SHP77 (cell line): ENCODE measurements at regions not wholly inside any gene's neighbourhood (a gene's known extent, or its start where the extent isn't known, plus 50 kb on each side); places are given as distances from the start of the nearest gene placed in this dataset.

Experiments used
- DNase-seq, 2 experiments: peaks; one replicate each; lab custom pipeline; 2025; lab: John Stamatoyannopoulos, UW

GRCh38 chr13:74966814-74967424, 515.0 kb downstream of the TBC1D4 start:
- DNase-seq, result no peak

DNA sequence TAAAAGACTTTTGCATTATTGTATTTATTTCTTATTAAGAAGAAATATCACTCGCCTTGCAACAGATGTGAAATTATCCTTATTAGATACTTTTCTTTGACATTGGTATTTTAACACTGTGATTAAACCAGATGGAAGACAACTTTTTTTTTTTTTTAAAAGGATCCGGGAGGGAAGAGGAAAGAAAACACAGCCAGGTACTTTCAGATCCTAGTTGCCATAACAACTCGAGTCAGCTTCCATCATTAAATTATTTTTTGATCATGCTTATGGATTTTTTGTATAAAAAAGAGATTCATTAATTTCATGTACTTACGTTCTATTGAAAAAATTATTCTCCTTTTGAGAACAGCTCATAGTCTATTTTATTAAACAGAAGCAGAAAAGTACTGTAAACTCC, 515.7 kb downstream of the TBC1D4 start:
- no peak for DNase-seq

DNA sequence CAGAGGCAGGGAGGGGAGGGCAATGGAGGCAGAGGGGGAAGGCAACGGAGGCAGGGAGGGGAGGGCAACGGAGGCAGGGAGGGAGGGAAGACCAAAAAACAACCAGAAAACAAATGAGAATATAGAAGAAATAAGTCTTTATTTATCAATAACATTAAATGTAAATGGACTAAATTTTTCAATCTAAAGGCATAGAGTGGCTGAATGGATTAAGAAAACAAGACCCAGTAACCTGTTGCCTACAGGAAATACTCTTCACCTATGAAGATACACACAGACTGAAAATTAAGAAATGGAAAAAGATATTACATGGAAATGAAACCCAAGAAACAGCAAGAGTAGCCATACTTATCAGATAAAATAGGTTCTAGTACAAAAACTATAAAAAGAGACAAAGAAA, 536.3 kb downstream of the TBC1D4 start:
- no peak for DNase-seq

- no peak for DNase-seq
Measured at GRCh38 chr13:74931698-74932433, 550.1 kb downstream of the TBC1D4 start.

DNA sequence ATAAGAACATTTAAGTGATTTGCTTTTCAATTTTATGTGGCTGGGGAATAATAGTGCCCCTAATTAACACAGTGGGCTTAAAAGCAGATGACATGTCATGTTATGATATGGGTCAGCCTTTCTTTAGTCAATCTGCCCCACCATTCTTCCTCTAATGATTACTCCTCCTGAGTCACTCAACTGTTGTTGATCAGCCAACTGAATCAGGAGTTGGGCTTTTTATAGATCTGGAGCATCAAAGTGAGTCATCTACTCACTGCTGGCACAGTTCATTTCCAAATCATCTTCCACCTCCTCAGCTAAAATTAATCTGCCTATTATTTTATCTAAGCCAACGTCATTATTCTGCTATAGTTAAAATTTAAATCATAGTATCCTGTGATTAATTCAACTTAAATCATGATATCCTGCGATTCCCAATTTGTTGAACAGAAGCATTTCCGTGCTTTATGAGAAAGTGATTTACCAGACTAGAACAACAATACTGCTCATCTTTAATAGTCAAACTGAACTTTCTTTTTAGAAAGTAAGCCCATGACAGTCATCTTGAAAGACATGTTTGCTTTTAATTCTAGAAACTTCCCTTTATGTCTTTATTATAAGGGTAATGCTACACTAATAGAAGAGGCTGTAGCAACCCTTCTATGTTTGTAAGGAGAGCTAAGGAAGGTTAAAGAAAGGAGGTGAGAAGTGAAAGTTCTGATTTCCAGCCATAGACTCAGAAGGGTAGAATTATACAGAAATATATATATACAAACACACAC, 551.4 kb downstream of the TBC1D4 start:
- DNase-seq, result no peak

DNA sequence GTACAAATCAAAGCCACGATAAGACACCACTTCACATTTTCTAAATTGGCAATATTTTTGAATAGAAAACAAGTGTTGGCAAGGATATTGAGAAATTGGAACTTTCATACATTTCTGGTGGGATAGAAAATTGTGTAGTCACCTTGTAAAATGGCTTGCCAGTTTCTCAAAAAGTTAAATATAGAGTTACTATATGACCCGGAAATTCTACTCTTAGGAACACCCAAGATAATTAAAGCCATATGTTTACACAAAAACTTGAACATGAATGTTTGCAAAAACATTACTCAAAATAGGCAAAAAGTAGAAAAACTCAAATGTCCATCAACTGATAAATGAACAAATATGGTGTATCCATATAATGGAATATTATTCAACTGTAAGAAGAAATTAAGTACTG, 552.5 kb downstream of the TBC1D4 start:
- DNase-seq, result no peak

GRCh38 chr13:74927823-74928222, 554.1 kb downstream of the TBC1D4 start:
- DNase-seq, result no peak

- DNase-seq, result no peak
Measured at GRCh38 chr13:74922963-74923362, 559.0 kb downstream of the TBC1D4 start.

GRCh38 chr13:74921326-74921725, 560.6 kb downstream of the TBC1D4 start:
- DNase-seq, result no peak

DNA sequence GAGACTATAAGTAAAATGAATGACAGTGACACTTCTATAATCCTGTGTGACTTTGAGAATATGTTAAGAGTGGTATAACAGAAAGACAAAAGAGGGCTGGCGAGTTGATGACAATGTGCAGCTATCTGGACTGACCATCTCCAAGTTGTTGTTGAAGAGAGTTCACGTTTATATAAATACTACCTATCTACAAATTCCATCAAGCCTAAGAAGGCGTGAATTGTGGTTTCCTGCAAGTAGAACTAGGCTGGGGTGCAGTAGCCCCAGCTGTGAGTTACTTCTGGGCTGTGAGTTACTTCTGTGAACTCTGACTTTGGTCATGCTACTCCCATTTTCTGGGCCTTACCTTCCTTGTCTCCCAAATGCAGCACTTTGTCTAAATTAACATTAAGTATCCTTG, 561.0 kb downstream of the TBC1D4 start:
- DNase-seq, result no peak

GRCh38 chr13:74920361-74920760, 561.6 kb downstream of the TBC1D4 start:
- DNase-seq, result no peak

GRCh38 chr13:74919914-74920313, 562.1 kb downstream of the TBC1D4 start:
- DNase-seq, result peak; percentile 50 to 63

GRCh38 chr13:74912898-74913297, 569.1 kb downstream of the TBC1D4 start:
- DNase-seq, result no peak

- DNase-seq, result no peak
Measured at GRCh38 chr13:74910415-74910814, 571.6 kb downstream of the TBC1D4 start.

GRCh38 chr13:74907788-74908187, 574.2 kb downstream of the TBC1D4 start:
- no peak for DNase-seq

DNA sequence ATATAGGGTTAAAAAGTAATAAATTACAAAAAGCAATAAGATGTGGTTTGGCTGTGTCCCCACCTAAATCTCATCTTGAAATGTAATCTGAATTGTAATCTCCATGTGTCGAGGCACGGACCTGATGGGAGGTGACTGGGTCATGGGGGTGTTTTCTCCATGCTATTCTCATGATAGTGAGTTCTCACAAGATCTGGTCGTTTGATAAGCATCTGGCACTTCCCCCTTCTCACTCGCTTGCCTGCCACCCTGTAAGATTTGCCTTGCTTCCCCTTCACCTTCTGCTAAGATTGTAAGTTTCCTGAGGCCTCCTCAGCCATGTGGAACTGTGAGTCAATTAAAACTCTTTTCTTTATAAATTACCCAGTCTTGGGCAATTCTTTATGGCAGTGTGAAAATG, 577.4 kb downstream of the TBC1D4 start:
- DNase-seq, result no peak

DNA sequence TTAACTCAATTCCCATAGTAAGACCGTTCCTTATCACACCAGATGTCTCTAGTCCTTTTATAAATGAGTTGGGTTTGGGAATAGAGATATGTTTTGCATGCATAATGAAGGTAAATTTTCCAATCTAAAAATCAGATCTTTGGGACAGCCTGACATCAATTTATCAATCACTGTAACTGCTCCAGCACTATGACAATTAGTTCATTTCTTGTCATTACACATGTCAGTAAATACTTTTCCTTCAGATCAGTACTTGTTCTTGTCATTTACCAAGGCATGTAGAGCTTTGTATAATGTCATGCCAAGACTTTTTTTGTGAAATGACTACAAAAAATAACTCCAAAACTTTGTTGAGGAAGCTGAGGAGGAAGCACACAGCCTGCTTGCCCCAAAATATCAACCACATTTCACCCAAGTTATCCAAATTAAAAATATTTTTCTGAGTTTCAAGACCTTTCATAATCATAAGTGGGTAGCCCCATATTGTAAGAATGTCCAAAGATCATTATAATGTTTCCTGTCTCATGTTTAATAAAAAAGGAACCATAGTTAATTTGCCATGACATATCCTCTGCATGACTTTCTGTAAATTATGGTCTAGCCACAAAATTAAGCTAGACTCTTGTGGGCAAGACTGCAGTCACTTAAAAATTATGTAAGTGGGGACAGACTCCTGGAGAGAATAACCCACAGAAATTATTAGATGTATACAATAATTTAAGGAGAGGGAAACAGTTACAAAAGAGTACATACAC, 586.8 kb downstream of the TBC1D4 start:
- no peak for DNase-seq

GRCh38 chr13:74892096-74892495, 589.9 kb downstream of the TBC1D4 start:
- no peak for DNase-seq

DNA sequence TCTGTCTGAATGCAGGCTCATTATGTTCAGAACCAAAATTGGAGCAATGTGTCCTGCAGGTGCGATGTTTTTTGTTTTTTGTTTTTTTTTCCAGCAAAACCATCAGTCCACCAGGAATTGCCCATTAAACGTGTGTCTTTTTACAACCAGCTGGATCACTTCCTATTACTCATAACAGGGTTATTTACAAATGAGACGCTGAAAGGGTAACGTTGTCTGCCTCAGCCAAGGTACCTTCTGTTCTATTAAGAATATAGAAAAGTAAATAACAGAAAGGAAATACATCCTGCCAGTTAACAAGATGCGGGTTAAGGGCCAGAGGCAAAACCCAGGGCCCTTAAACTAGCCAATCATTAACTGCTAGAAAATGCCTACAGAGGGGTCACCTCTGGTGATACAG, 590.4 kb downstream of the TBC1D4 start:
- DNase-seq, result peak in 1 of 2 experiments; percentile 18

DNA sequence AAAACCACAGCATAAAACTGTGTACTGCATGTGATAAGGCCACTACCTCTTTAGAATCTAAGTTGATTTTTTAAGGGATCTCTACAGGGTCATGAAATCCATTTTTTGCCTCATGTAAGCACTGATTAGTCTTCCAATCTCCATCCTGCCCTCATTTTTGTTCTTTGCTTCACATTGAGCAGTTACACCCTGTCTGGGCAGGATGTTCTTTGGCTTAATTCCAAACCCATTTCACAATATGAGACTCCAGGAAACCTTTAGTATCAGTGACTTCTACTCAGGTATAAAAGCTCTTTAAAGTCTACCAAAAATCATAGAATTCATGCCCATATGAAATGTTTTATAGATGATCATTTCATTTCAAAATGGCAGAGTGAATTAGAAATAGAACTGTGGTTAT, 592.6 kb downstream of the TBC1D4 start:
- DNase-seq, result peak in 1 of 2 experiments; percentile 5

DNA sequence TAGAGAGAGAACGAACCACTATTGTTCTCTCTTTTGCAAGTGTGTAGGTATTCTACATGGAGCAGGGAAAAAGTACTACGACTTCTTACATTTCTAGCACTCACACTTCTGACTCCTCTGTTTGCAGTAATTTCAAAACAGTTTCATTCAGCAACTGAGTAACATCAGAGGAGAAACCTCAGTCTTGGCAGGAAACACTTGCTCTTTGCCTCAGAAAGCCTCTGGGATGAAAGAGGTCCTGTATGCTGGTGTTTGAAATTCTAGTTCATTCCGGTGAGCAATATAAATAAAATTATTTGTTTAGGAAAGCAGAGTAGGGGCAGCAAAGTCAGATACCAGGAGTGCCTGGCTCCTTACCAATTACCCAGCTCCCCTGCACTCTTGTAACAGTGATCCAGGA, 595.5 kb downstream of the TBC1D4 start:
- no peak for DNase-seq

DNA sequence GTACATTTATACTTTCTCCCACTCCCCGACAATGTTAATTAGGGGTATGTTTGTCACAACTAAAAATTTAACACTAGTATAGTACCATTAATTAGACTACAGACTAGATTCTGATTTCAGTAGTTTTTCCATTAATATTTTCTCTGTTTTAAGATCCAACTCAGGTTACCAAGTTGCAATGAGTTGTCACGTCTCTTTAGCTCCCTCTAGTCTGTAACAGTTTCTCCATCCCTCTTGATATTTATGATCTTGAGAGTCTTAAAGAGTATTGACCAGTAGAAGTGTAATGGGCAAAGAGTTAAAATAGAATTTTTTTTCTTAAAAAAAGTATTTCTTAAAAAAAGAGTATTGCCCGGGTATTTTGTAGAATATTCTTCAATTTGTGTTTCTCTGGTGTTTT, 598.1 kb downstream of the TBC1D4 start:
- no peak for DNase-seq
